Body of pancreas (tissue), 4 donors: ENCODE measurements at regions not wholly inside any gene's neighbourhood (a gene's known extent, or its start where the extent isn't known, plus 50 kb on each side); places are given as distances from the start of the nearest gene placed in this dataset.
A peak's percentile ranks its signal among the peaks of the same experiment; 100 is the strongest.

Experiments used
- ATAC-seq: fragments of 150-250 bp; one replicate; pipeline ENCODE4 v1.9.1; 2016
- DNase-seq, 4 donors: peaks; one replicate each; pipeline ENCODE4 v3.0.0-alpha.2; 2019
- H3K27ac ChIP-seq, 4 donors: fragments of 200-600 bp; sonication (generic); 1 replicate in 3 of 4; 2 replicates in 1 of 4; pipeline versions ENCODE4 v1.5.1 to v1.6.1; 2016 to 2019; ENCODE audit warnings: mild to moderate bottlenecking in 1 of 4, mixed read lengths in 1 of 4, moderate library complexity in 1 of 4
- H3K27me3 ChIP-seq, 2 donors: fragments of 200-600 bp; sonication (generic); one replicate each; pipeline ENCODE4 v1.6.0; 2016; ENCODE audit warnings: mild to moderate bottlenecking in 1 of 2
- H3K36me3 ChIP-seq, 2 donors: fragments of 200-600 bp; sonication (generic); replicated peaks in 1 of 2; 2 replicates each; pipeline ENCODE4 v1.5.1; 2016; ENCODE audit warnings: low read depth in 2 of 2; ENCODE audit not compliant: insufficient read depth in 1 of 2
- H3K4me1 ChIP-seq: fragments of 200-600 bp; sonication (generic); one replicate; pipeline ENCODE4 v1.6.0; 2016
- H3K4me3 ChIP-seq, 2 donors: fragments of 200-600 bp; sonication (generic); 1 replicate in 1 of 2; 2 replicates in 1 of 2; pipeline ENCODE4 v1.5.1; 2016 to 2019
- H3K9me3 ChIP-seq, 3 donors: fragments of 200-600 bp; sonication (generic); 1 replicate in 2 of 3; 2 replicates in 1 of 3; pipeline ENCODE4 v1.5.1; 2016
- POLR2A ChIP-seq, 3 donors: fragments of 450-650 bp; IDR thresholded peaks; one replicate each; pipeline ENCODE4 v1.6.1; 2016; ENCODE audit warnings: antibody characterized with exemption in 3 of 3, mild to moderate bottlenecking in 2 of 3
- WGBS, 2 donors: methylation state at CpG; one replicate each; pipeline ENCODE4 v1.1.5; 2017; 5-methylcytosine and 5-hydroxymethylcytosine counted together
- intact Hi-C: fragments of 100-400 bp; cut with DNase I; formaldehyde crosslinking; loops from one replicate; pipeline ENCODE4 v1.15.1; 2023
- TF ChIP-seq, protein P1 (sequence below), 7 experiments: fragments of 450-650 bp in 4 of 7; fragments of 200-600 bp in 3 of 7; sonication (generic) in 3 of 7; IDR thresholded peaks; one replicate each; pipeline ENCODE4 v1.5.1; 2016 to 2019; ENCODE audit warnings: antibody characterized with exemption in 7 of 7

DNA sequence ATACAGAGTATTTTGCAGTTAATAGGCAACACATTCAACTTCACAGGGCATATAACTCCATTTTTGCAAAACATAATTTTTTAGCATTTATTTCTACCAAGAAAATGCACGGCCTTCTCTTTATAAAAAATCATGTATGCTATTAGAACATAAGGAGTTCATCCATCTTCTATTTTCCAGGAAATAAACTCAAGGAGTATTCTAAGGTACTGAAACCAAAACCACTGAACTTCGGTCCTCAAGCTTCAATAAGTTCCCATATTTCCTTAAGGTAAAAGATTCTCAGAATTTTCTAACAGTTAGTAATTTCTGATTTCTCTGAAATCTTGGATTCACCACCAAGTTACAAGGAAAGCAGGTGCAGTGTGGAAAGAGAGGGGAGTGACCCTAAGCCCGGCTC lies 113.3 kb upstream of the DIO2 start:
- no peaks in the 10 kb centered on the region for H3K27me3 ChIP-seq
- no peaks in the 10 kb centered on the region for H3K9me3 ChIP-seq
- ATAC-seq (no peak), DNase-seq (no peak)
- peak overlapping the region in 3 of 4 donors; percentile 10 to 29 (median 25) for H3K27ac ChIP-seq
- no peaks in the 10 kb centered on the region for H3K36me3 ChIP-seq
- no peak overlapping the region for H3K4me3 ChIP-seq
- H3K4me1 ChIP-seq, result peaks cover 11% of the 10 kb centered on the region
- intact Hi-C loops, result no loop called here
- TF ChIP-seq, protein P1, sequence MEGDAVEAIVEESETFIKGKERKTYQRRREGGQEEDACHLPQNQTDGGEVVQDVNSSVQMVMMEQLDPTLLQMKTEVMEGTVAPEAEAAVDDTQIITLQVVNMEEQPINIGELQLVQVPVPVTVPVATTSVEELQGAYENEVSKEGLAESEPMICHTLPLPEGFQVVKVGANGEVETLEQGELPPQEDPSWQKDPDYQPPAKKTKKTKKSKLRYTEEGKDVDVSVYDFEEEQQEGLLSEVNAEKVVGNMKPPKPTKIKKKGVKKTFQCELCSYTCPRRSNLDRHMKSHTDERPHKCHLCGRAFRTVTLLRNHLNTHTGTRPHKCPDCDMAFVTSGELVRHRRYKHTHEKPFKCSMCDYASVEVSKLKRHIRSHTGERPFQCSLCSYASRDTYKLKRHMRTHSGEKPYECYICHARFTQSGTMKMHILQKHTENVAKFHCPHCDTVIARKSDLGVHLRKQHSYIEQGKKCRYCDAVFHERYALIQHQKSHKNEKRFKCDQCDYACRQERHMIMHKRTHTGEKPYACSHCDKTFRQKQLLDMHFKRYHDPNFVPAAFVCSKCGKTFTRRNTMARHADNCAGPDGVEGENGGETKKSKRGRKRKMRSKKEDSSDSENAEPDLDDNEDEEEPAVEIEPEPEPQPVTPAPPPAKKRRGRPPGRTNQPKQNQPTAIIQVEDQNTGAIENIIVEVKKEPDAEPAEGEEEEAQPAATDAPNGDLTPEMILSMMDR (IDR thresholded peaks at IDR 0.05), result no peak
- TF ChIP-seq POLR2A (IDR thresholded peaks at IDR 0.05), result no peak
- WGBS, 2 donors, result 48 to 54% methylated on average over 3 of the region's 3 CpGs

DNA sequence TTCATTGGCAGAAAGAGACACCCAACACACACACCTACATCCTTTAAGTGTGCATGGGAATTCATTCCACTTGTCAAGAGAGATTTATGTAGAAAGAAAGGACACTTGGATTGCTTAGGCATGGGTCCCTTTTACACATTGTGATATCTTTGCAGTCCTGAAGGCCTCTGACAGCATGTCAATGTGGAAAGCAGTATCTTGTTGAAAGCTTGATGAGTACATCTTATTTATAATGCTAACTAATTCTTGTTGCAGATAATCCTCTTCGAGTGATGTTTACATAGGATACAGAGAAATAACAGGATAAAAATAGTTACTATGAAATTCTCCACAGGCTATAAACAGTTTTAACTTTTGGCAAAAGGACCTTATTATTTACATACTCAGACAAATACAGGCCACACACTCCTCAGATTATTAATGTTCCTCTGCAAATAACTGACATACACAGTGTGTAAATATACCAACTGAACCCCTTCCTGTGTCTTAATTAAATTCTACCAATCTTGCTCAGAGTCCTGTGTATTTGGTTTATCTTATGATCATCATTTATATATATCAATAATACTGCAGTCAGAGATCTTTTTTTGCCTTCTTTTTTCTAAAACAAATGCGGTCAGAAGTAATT lies 111.8 kb upstream of the DIO2 start:
- Histone ChIP-seq H3K36me3 (no peaks in the 10 kb centered on the region), H3K4me1 (peaks cover 11% of the 10 kb centered on the region), H3K9me3 (no peaks in the 10 kb centered on the region), H3K27me3 (no peaks in the 10 kb centered on the region), H3K4me3 (no peak overlapping the region), H3K27ac (no peak overlapping the region)
- WGBS, 2 donors, result 42 to 43% methylated on average over 2 of the region's 2 CpGs
- intact Hi-C loops, result no loop called here
- no peak for DNase-seq
- TF ChIP-seq, protein P1 (IDR thresholded peaks at IDR 0.05), result no peak
- TF ChIP-seq POLR2A (IDR thresholded peaks at IDR 0.05), result no peak
- ATAC-seq, result no peak

DNA sequence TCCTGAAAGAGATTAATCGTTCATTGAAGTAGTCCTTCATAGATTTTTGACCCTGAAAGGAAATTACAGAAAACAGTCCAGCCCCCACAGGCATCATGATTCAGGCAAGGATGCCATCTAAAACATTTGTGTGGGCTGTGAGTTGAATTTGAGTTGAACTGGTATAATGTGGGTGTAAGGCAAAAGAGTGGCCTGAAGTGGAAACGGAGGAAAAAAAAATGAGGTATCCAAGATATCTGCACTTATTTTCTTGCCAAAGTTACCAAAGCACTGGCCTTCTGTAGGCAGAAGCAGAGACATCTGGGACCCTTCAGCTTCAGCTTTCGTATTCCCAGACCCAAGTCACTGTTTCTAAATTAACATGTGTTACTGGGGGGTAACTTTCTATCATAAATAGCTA lies 105.1 kb upstream of the DIO2 start:
- H3K27me3 ChIP-seq, result no peaks in the 10 kb centered on the region
- no peak overlapping the region for H3K27ac ChIP-seq
- H3K4me3 ChIP-seq, result no peak overlapping the region
- ATAC-seq (no peak), DNase-seq (no peak)
- no peaks in the 10 kb centered on the region for H3K36me3 ChIP-seq
- no peaks in the 10 kb centered on the region for H3K4me1 ChIP-seq
- 54 to 68% methylated on average over 3 of the region's 3 CpGs for WGBS, 2 donors
- intact Hi-C loops, result no loop called here
- TF ChIP-seq POLR2A (IDR thresholded peaks at IDR 0.05), result no peak
- TF ChIP-seq, protein P1 (IDR thresholded peaks at IDR 0.05), result no peak
- H3K9me3 ChIP-seq, result no peaks in the 10 kb centered on the region

DNA sequence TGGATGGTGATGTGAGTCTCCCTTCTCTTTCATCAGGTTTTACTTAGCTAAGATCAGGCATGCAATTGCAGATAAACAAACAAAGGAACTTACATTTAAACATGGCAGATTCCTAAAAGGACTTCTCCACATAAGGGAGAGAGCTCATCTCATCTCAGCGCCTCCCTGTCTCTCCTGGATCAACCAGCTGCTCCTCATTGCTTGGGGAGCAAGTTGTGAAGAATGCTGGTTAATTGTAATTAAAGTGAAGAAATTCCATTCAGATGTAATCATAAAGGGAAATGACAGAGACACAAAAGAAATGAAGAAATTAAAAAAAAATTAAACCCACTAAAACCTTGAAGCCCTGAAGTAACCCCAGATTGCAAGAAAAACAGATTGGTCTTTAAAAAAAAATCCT lies 104.4 kb upstream of the DIO2 start:
- DNase-seq (no peak), ATAC-seq (no peak)
- WGBS, 2 donors, result 87 to 90% methylated on average over 1 of the region's 1 CpG
- Histone ChIP-seq H3K27ac (no peak overlapping the region), H3K4me1 (no peaks in the 10 kb centered on the region), H3K4me3 (no peak overlapping the region), H3K9me3 (no peaks in the 10 kb centered on the region), H3K36me3 (no peaks in the 10 kb centered on the region), H3K27me3 (no peaks in the 10 kb centered on the region)
- TF ChIP-seq, protein P1 (IDR thresholded peaks at IDR 0.05), result no peak
- TF ChIP-seq POLR2A (IDR thresholded peaks at IDR 0.05), result no peak
- intact Hi-C loops, result no loop called here

DNA sequence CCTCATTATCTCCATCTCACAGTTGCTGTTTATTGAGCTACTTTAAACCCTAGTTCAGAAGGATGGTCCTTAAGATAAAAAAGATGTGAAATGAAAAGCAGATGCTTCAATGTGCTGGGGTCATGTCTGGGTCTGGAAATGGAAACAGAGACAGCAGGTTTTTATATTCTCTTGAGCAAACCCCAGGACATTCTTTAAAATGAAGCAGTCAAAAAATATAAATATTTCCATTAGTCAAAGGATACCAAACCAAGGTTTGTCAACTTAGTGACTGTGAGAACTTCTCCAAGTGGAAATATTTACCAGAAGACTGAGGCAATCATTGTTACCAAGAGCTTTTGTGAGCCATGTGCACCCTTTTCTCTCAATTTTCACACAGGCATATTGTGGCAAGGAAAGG lies 102.5 kb upstream of the DIO2 start:
- no peaks in the 10 kb centered on the region for H3K4me1 ChIP-seq
- H3K27me3 ChIP-seq, result no peaks in the 10 kb centered on the region
- intact Hi-C loops, result no loop called here
- DNase-seq, result no peak
- H3K36me3 ChIP-seq, result no peaks in the 10 kb centered on the region
- H3K27ac ChIP-seq, result no peak overlapping the region
- H3K9me3 ChIP-seq, result no peaks in the 10 kb centered on the region
- no peak for TF ChIP-seq POLR2A (IDR thresholded peaks at IDR 0.05)
- TF ChIP-seq, protein P1 (IDR thresholded peaks at IDR 0.05), result no peak
- no peak for ATAC-seq
- no peak overlapping the region for H3K4me3 ChIP-seq
